GM19468 (cell line): ENCODE measurements at regions not wholly inside any gene's neighbourhood (a gene's known extent, or its start where the extent isn't known, plus 50 kb on each side); places are given as distances from the start of the nearest gene placed in this dataset.

Source experiments
- ATAC-seq: cut with Tn5 transposase; IDR thresholded peaks from one replicate; pipeline ENCODE4 v1.9.1; 2021; ENCODE audit warnings: mild to moderate bottlenecking, moderate library complexity, moderate number of reproducible peaks; ENCODE audit not compliant: unreplicated experiment; ENCODE audit errors: extremely low read depth

GRCh38 chr2:140067661-140068060, 1287.5 kb upstream of the NXPH2 start:
- ATAC-seq = no peak

- ATAC-seq = no peak
These were observed 1284.1 kb upstream of the NXPH2 start for GRCh38 chr2:140064243-140064642.

GRCh38 chr2:140063356-140063755, 1283.2 kb upstream of the NXPH2 start:
- no peak for ATAC-seq

GRCh38 chr2:140061240-140061639, 1281.0 kb upstream of the NXPH2 start:
- no peak for ATAC-seq

GRCh38 chr2:140057928-140058327, 1277.7 kb upstream of the NXPH2 start:
- no peak for ATAC-seq

GRCh38 chr2:140041811-140042210, 1261.6 kb upstream of the NXPH2 start:
- no peak for ATAC-seq

- ATAC-seq = no peak
These were observed 1261.0 kb upstream of the NXPH2 start for GRCh38 chr2:140041239-140041638.

GRCh38 chr2:140033638-140034037, 1253.4 kb upstream of the NXPH2 start:
- no peak for ATAC-seq

- no peak for ATAC-seq
These were observed 1247.8 kb upstream of the NXPH2 start for GRCh38 chr2:140027966-140028365.

- ATAC-seq = no peak
These were observed 1247.1 kb upstream of the NXPH2 start for GRCh38 chr2:140027320-140027719.

- no peak for ATAC-seq
These were observed 1243.1 kb upstream of the NXPH2 start for GRCh38 chr2:140023291-140023690.

GRCh38 chr2:140018541-140018940, 1238.4 kb upstream of the NXPH2 start:
- no peak for ATAC-seq

GRCh38 chr2:140014204-140014546, 1234.0 kb upstream of the NXPH2 start:
- no peak for ATAC-seq

- ATAC-seq = no peak
These were observed 1233.5 kb upstream of the NXPH2 start for GRCh38 chr2:140013545-140014203.

GRCh38 chr2:140011287-140011686, 1231.1 kb upstream of the NXPH2 start:
- ATAC-seq = no peak

- ATAC-seq = no peak
These were observed 1221.9 kb upstream of the NXPH2 start for GRCh38 chr2:140002110-140002509.

- ATAC-seq = no peak
These were observed 1212.6 kb upstream of the NXPH2 start for GRCh38 chr2:139992711-139993345.

GRCh38 chr2:139992078-139992477, 1211.9 kb upstream of the NXPH2 start:
- no peak for ATAC-seq

- no peak for ATAC-seq
These were observed 1210.6 kb upstream of the NXPH2 start for GRCh38 chr2:139990646-139991335.

GRCh38 chr2:139969323-139969722, 1189.1 kb upstream of the NXPH2 start:
- no peak for ATAC-seq

GRCh38 chr2:139968588-139968987, 1188.4 kb upstream of the NXPH2 start:
- ATAC-seq = no peak

- no peak for ATAC-seq
These were observed 1187.5 kb upstream of the NXPH2 start for GRCh38 chr2:139967665-139968064.
